Lower leg skin (tissue), 3 donors: ENCODE measurements at regions not wholly inside any gene's neighbourhood (a gene's known extent, or its start where the extent isn't known, plus 50 kb on each side); places are given as distances from the start of the nearest gene placed in this dataset.

ENCODE experiments used
- CTCF ChIP-seq, 3 donors: fragments of 450-650 bp; IDR thresholded peaks; one replicate each; pipeline ENCODE4 v1.5.1; 2016; ENCODE audit warnings: antibody characterized with exemption in 3 of 3, mild to moderate bottlenecking in 3 of 3, moderate library complexity in 2 of 3
- POLR2A ChIP-seq, 2 donors: fragments of 450-650 bp; IDR thresholded peaks; one replicate each; pipeline ENCODE4 v1.6.1; 2016 to 2017; ENCODE audit warnings: antibody characterized with exemption in 2 of 2, mild to moderate bottlenecking in 1 of 2, moderate library complexity in 1 of 2

- no peak for TF ChIP-seq CTCF (IDR thresholded peaks at IDR 0.05)
- TF ChIP-seq POLR2A (IDR thresholded peaks at IDR 0.05): no peak
Measured at GRCh38 chr9:16074963-16075362, 522.1 kb downstream of the CCDC171 start.
